HG03097 (cell line): ENCODE measurements at regions not wholly inside any gene's neighbourhood (a gene's known extent, or its start where the extent isn't known, plus 50 kb on each side); places are given as distances from the start of the nearest gene placed in this dataset.
"Not testable (repeated sequence)": the region's sequence is repeated elsewhere in the genome, so short reads cannot be mapped to it uniquely, and the experiment has no call there.

Experiments used
- ATAC-seq: cut with Tn5 transposase; IDR thresholded peaks from one replicate; pipeline ENCODE4 v1.9.1; 2021; ENCODE audit not compliant: unreplicated experiment, low FRiP score

DNA sequence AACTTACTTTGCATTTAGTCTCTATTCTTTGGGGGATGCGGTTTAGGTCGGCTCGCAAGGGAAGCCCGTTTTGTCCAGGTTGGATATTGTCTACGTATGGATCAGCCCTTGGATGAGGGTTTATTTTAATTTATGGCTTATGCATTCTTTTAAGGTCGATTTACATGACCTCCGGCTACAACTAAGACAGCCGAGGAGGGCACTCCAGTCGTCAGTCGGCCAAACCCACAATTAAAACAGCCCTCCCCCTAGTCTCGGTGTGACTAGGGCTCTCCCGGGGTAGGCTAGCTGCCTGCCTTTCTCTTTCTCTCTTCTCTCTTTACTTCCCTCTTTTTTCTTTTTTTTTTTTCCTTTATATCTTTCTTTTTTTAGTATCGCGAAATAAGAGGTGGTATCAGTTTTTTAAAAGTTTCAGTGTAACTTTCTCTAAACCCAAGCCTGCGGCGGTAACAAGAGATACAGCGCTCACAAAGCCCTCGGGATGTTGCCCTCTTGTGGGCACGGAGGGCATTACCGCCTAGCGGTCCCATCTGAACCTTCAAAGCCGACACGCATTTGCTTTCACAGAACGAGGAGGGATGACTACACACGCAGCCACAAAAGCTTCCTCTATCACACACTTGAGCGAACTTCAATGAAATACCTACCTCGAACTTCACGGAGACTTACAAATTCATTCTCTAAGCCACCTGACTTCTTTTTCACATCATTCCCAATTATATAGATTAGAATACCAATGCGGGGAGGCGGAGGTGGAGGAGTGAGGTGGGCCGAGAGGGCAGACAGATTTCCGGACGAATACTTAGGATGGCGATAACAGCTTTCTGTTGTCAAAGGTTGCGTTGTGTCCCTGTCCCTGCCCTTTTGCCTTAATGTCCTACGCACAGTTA is 132.3 kb upstream of the C11orf58 start:
- peak; percentile 95 for ATAC-seq

DNA sequence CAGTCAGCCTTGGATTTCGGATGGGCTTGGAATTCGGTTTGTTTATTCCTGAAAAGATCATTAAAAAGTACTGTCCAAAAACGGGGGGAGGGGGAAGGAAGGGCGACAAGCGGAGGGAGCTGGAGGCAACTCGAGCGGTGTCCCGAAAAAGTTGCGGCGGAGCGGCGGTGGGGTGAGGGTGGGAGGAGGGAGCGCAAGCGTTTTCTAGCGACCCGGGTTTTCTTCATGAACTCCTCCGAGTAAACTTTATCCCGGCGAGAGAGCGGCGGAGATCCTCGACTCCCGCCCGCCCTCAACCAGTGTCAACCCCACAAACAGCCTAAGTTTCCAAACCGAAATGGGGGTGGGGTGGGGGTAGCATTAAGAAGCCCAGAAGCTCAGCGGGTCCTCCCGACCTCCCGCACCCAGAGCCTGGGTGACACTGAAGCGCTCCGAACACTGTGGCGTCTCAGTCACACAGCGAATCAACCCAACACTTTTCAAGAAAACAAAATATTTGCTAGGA is 133.0 kb upstream of the C11orf58 start:
- ATAC-seq = no peak

DNA sequence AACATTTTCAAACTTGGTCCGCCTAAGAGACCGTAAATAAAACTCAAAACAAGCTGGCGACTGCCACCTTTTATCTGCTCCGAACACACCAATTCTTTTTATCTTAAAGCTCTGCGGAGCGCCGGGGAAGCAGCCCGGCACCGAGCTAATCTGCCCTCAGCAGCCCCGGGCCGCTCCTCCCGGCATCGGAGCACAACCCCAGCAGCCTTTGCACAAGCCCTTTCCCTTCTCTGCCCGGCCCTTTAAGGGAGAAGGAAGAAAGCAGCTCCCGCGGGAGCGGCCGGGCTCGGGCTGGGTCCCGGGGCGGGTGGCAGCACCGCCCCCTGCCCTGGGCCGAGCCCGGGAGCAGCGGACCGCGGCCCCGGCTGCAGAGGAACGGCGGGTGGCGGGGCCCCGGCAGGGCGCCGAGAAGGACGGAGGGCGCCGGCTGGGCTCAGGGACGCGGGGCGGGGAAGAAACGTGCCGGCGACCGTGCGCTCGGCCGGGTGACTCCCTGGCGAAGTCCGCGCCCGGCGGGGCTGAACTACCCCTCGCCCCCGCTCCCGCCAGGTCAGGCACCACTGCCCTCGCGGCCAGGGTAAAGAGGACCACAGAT is 133.6 kb upstream of the C11orf58 start:
- no peak for ATAC-seq

DNA sequence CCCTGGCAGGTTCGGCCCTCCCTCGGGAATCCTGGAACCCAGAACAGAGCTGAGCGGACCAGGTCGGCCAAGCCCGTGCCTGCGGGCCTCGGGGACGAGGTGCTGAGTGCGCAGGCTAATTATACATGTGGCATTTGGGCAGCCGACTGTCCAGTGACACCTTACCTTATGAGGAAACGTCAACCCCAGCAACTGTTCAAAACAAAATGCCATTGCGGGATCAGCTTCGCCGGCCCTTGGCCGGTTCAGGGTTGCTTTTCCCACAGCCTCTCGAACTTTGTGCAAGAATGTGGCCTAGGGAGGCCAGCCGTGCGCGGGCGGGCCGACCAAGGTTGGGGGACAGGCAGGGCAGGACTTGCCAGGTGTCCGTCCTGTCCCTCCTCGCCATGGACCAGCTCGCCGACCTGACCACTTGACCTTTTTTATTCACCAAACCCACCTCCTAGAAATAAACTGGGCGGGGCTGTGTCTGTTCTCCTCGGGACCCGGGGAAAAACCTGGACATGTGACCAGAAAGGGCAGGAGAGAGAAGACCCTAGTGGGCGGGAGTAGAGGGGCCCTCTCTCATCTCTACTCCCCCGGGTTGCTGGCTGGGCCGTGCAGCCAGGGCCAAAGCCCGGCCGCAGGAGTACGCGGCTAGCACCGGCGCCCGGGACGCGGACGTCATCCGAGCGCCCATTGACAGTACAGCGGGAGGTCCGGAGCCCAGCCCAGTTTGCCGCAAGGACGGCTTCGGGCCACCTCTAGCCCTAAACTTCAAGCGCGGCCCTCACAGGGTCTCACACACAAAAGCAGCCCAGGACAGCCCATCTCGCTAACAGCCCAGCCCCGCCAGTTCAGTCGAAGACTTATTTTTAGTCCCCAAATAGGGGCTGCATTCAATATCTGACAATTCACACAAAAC is 134.3 kb upstream of the C11orf58 start:
- no peak for ATAC-seq

DNA sequence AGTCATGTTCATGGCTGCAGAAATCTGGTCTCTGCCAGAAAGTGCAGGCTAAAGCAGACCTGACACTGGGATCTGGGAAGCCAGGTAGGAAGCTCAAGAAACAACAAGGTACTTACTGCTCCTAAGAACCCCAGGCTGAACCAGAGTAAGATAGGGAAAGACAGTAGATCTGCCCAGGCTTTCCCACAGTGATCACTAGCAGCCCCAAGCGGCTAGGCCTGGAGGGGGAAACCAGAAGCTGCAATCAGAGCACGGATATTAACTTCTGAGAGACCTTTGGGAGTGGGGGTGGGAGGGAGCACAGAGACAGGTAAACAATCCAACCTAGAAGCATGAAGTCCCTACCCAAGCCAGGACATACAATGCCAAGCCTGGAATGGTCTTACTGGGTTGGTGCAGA is 135.2 kb upstream of the C11orf58 start:
- no peak for ATAC-seq

DNA sequence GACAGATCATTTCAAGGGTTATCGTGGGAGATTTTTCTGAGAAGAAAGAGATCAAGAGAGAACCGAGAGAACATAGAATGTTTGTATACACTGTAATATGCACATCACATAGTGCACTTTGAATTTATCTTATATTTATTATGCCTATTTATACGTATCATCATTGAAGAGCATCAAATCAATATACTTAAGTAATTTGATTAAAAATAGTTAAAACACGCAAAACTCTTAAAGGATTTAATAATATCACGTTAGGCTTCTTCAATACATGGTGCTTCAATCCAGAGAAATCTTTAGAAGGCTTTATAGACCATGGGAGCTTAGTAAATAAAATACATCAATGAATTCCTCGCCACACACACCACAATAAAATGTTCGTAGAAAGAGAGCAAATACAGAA is 139.5 kb upstream of the C11orf58 start:
- no peak for ATAC-seq

DNA sequence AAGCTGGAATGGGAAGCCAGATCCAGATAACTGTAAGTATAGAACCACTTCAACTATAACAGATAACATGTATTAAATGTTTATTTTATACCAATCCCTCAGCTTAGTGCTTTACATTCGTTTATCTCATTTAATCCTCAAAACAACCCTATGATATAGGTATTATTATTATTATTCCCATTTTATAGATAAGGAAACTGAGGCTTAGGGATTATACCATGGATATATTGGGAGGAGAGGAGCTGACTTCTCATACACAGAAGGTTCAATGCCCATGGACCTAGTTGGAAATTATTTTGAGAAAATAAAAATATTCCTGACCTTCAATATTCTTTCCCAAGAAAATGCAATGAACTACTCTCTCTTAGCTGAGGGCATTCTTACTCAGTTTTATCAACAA is 140.4 kb upstream of the C11orf58 start:
- ATAC-seq = no peak

DNA sequence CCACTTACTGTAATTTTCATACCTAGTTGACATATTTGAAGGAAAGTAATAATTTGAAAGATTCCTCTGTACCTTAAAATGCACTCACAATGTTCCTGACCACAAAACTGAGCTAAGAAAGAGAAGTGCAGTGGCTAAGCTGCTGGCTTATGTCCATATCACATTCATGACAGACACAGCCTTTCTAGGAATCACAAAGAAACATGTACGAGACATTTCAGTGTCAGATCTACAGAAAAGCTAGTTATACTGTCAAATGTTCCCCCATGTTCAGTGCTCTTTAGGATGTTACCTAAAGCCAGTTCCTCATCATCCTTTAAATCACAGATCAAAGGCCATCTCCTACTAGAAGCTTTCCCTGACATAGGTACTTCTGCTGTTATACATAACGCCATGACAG is 142.2 kb upstream of the C11orf58 start:
- ATAC-seq = no peak

DNA sequence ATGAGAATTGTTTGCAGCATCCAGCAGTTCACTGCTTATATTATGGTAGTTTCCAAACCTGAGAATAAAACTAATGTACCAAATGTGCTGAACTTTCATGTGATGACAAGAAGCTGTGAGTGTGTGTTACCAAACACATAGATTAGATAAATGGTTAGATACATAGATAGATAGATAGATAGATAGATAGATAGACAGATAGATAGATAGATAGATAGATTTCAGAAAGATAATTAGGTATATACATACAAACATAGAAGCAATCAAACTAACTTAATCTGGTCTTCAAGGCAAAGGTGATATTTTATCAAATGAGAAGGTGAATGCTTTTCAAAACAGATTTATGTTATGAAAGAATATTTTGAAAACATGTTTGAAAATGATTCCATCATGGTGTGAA is 147.3 kb upstream of the C11orf58 start:
- ATAC-seq = no peak

DNA sequence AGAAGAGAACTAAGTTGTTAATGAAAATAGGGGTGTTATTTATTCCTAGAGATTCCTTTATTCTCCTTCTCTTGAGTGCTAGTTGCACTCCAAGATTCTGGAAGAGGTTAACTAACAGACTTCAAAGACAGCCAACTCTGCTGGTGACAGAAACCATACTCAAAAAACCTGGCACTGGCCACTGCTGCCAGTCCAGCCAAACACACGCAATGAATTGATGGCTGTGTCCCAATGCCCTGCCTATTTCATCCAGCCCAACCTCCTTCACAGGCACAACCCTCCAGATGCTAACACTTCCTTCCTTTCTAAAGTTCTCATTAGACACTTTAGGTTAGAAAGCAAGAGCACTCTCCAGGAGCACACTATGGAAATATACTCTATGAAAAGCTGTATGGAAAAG is 150.8 kb upstream of the C11orf58 start:
- ATAC-seq = no peak

DNA sequence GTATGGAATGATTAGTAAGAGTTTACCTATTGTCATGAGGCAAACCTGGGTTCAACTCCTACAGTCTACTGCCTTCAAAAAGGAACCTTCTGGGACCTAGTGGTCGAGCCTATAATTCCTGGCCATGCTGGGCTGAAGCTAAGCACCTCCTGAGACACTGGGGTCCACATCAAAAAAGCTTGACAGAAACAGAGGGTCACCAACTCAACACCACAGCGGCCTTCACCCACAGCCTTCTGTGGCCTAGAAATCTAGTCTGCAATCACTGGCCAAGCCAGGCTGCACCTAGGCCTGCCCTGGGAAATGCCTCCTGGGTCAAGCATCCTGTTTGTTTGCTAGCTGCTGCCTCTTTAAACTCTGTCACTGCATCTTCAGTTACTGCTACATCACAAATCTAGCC is 153.9 kb upstream of the C11orf58 start:
- ATAC-seq = no peak

DNA sequence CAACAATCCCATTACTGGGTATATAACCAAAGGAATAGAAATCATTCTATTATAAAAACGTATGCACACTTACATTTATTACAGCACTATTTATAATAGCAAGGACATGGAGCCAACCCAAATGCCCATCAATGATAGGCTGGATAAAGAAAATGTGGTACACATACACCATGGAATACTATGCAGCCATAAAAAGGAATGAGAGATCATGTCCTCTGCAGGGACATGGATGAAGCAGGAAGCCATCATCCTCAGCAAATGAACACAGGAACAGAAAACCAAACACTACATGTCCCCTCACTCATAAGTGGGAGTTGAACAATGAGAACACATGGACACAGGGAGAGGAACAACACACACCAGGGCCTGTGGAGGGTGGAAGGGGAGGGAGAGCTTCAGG is 157.4 kb upstream of the C11orf58 start:
- ATAC-seq = not testable (repeated sequence)

DNA sequence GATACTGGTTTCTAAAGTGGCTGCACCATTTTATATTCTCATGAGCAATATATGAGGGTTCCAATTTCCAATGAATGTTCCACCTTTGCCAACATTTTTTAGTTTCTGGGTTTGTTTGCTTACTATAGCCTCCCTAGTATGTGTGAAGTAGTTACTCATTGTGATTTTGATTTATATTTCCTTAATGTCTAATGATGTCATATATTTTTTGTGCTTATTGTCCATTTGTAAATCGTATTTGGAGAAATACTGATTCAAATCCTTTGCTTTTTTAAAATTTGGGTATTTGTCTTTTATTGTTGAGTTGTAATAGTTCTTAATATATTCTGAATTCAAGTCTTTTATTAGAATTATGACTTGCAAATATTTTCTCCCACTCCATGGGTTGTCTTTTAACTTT is 161.0 kb upstream of the C11orf58 start:
- ATAC-seq = no peak

DNA sequence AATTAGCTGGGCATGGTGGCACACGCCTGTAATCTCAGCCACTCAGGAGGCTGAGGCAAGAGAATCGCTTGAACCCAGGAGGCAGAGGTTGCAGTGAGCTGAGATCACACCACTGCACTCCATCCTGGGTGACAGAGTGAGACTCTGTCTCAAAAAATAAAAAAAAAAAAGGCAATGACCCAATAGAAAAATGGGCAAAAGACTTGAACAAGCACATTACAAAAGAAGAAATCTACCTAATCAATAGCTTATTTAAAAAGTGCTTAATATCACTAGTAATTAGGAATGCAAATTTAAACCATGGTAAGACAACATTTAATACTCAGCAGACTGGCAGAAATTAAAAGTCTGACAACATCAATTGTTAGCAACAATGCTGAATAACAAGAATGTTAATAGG is 163.6 kb upstream of the C11orf58 start:
- not testable (repeated sequence) for ATAC-seq

DNA sequence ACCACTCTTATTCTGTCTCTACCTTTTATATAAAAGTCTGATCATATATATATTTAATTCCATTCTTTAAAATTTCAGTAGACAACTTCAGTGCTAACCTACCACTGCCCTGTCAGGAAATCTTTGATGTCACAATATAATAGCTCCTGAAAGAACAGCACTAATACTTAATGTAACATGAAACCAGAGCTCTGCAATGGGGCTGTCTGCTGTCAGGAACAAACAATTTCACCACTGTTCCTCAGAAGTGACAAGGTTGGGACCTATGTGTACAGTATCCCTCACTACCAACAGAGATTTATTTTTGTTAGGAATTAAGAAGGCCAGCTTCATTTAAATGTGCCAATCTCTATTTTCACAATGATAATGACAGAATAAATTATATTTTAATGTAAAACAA is 165.5 kb upstream of the C11orf58 start:
- ATAC-seq = no peak

DNA sequence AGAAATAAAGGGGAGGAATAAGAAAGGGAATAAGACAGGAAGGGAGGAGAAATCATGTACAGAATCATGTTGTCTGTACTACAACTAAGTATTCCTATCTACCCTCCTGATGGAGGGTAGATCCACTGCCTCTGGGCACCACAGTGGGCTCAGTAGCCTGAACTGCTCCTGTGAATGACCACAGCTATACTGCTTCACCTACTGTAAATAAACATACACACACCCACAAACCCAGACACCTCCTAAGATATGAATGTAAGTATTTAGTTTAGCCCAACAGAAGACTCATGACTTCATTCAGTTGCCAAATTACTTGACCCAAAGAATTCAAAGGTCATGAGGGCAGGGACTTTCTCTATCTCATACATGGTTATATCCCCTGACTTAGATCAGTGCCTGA is 177.3 kb upstream of the C11orf58 start:
- ATAC-seq = no peak

DNA sequence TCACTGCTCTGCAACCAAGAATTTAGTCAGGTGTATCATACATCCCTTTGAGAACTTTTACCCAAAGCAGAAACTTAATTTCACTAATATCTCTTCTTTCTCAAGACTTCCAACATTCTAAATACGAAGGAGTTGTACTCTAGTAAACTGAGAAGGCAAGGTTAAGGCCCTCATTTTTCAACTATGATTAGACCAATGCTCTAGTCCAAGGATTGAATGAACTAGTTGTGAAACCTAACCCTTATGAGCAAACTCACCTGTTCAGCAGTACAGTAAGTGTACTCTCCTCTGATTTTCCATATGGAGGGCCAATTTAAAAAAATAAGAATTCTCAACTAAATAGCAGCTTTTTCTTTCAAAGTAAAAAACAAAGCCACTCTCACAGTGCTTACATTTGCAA is 180.0 kb upstream of the C11orf58 start:
- no peak for ATAC-seq

DNA sequence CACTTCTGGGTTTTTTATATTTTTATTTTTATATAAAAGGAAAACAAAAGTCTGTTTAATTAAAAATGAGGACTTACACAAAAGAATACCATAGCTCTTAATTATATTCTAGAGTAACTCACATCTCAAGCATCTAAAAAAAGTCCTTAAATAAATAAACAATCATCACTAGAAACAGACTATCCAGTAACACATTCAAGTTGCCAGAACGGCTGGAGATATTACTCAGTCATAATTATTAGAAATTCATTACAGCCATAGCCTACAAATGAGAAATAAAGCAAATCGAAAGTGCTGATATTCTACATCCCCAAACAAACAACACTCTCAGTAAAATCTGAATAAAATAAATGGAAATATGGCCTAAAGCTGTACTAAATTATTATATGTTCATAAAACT is 182.5 kb upstream of the C11orf58 start:
- ATAC-seq = no peak

DNA sequence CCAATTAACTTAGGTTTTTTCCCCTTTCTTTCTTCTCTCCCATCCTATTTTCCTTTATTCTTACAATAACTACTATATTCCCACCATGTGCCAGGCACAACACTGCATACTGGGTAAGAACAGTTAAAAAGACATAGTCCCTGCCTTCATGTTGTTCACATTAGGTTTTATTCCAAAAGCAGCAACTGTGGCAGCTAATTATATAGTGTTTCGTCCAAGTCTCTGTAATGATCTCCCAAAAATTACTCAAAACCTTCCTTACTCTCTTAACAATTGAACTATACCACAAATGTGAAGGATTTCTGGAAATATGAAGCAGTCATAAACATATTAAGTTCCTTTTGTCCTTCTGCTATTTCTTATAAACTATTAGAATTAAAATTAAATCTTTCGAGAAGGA is 184.1 kb upstream of the C11orf58 start:
- no peak for ATAC-seq

DNA sequence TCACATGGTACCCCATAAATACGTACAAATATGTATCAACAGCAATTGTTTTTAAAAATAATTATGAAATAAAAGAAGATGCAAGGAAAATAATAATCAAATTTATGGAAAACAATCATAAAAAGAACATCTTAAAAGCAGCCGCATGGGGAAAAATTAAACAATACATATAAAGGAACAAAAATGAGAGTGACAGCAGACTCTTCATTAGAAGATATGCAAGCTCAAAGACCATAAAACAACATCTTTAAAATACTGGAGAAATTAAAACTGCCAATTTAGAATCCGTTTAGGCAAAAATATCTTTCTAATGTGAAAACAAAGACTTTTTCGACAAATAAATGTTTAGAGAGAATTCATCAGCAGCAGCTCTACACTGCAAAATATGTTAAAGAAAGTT is 190.6 kb upstream of the C11orf58 start:
- no peak for ATAC-seq

DNA sequence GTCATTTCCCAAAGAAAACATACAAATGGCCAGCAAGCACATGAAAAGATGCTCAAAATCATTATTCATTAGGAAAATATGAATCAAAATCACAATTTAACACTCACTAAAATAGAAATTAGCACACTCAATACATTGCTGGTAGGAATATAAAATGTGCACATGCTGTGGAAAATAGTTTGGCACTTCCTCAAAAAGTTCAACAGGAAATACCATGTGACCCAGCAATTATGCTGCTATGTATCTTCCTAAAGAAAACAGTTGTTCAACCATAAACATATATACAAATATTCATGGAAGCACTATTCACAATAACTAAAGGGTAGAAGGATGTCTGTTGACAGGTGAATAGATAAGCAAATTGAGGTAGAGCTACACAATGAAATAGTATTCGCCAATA is 187.3 kb upstream of the SOX6 start:
- ATAC-seq = no peak
